Upper lobe of left lung (tissue), 4 donors: ENCODE measurements at regions not wholly inside any gene's neighbourhood (a gene's known extent, or its start where the extent isn't known, plus 50 kb on each side); places are given as distances from the start of the nearest gene placed in this dataset.

Experiments
- CTCF ChIP-seq, 6 experiments: fragments of 450-650 bp in 4 of 6; fragments of 200-600 bp in 2 of 6; sonication (generic) in 2 of 6; IDR thresholded peaks; one replicate each; pipeline ENCODE4 v1.5.1; 2016 to 2019; ENCODE audit warnings: antibody characterized with exemption in 6 of 6
- POLR2A ChIP-seq, 4 donors: fragments of 450-650 bp; IDR thresholded peaks; one replicate each; pipeline ENCODE4 v1.5.1; 2016 to 2017; ENCODE audit warnings: antibody characterized with exemption in 4 of 4, mild to moderate bottlenecking in 2 of 4
- POLR2AphosphoS5 ChIP-seq, 2 donors: sonication (generic); formaldehyde crosslinking; IDR thresholded peaks; one replicate each; pipeline ENCODE4 v1.5.1; 2017; ENCODE audit warnings: antibody characterized with exemption in 2 of 2

GRCh38 chr20:1831606-1832005 is 63.6 kb upstream of the SIRPA start:
- no peak for TF ChIP-seq CTCF (IDR thresholded peaks at IDR 0.05)
- TF ChIP-seq POLR2AphosphoS5 (IDR thresholded peaks at IDR 0.05): no peak
- no peak for TF ChIP-seq POLR2A (IDR thresholded peaks at IDR 0.05)
